GM21360 (cell line): ENCODE measurements at regions not wholly inside any gene's neighbourhood (a gene's known extent, or its start where the extent isn't known, plus 50 kb on each side); places are given as distances from the start of the nearest gene placed in this dataset.
"Not testable (repeated sequence)": the region's sequence is repeated elsewhere in the genome, so short reads cannot be mapped to it uniquely, and the experiment has no call there.

Source experiments
- ATAC-seq: cut with Tn5 transposase; IDR thresholded peaks from one replicate; pipeline ENCODE4 v1.9.1; 2021; ENCODE audit warnings: mild to moderate bottlenecking, moderate library complexity; ENCODE audit not compliant: unreplicated experiment

DNA sequence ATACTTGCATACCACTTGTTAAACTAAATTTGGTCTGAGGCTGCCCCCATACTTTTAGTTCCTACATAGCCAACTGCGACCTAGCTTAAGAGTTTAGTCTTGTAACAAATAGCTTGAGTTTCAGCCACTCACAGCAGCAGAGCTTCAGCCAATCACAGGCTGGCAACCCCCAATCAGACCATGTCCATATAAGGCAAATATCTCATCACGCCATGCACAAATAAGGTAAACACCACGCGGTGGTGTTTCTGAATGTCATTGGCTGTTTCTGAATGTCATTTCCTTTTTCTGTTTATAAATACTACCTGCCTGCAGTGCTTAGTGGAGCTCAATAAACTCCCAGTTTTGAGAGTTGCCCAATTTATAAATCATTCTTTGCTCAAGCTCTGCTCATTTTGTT, 143.1 kb upstream of the MAD2L1 start:
- ATAC-seq, result no peak

DNA sequence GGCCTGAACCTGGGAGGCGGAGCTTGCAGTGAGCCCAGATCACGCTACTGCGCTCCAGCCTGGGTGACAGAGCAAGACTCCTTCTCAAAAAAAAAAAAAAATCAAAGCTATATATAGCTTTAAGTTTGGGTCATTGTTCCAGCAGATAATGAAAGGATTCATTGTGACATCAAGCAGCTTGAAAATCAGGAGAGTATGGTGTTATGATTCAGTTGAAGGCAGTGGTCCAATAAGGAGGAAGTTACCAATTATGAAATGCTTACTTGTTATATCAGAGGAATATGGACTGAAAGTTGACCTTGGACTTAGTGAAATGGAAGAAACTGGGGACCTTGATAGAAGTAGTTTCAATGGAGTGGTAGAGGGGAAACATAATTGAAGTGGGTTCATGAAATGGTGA, 140.4 kb upstream of the MAD2L1 start:
- ATAC-seq, result no peak

DNA sequence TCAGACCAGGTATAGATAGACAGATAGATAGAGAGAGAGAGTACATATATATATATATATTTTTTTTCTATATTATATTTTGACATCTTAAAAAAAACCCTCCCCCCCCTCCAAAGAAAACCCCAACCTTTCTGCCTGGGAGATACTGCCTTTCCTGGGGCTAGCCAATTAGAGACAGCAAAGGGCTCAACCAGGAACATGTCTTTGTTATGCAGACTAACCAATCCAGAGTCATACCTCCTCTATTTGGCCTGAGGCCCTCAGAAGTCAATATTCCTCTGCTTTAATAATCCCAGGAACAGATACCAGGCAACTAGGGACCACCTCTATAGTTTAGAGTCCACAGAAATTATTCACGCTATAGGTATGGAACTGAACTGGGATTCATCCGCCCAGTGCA, 135.6 kb upstream of the MAD2L1 start:
- ATAC-seq, result no peak

DNA sequence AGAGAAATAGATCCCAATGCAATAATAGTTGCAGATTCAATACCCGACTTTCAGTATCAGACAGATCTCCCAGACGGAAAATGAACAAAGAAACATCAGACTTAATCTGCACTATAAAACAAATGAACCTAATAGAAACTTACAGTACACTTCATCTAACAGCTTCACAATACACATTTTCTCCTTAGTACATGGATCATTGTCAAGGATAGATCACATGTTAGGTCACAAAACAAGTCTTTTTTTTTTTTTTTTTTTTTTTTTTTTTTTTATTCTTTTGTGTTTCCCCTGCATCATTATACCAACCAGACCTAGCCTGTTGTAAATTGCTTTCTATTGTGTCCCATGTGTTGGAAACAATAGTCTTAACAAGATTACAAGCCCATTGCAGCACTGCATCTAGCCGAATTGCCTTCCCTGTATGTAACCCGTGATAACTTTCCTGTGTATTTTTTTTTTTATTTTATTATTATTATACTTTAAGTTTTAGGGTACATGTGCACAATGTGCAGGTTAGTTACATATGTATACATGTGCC, 134.0 kb upstream of the MAD2L1 start:
- not testable (repeated sequence) for ATAC-seq

DNA sequence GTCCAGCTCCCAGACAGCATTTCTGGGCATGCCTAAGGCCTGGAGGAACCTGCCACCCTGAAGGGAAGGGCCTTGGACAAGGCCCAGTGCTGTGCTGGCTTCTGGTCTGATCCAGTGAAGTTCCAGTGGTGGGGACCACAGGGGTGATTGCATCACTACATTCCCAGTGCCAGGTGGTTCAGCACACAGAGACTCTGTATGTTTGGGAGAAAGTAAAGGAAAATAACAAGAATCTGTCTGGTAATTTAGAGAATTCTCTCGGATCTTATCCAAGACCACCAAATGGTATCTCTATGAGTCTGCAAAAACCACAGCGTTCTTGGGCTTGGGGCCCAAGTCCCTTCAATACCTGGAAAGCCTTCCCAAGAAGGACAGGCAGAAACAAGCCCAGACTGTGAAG, 131.8 kb upstream of the MAD2L1 start:
- ATAC-seq, result no peak

DNA sequence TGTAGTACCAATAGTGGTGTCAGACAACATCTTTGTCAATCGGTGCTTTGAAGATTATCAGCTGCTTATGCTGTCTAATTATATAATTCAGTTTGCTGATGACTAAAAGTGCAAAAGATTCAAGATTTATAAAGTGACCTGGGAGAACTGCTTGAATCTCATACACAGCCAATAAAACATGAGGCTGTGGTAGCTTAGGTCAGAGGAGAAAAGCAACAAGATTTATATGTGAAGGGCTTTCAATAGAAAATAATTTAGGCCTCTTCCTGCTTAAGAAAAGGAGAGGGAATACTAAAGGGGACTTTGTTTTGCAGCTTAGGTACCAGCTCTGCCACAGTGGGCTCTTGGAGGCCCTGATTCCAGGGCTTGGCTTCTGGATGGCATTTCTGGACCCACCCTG, 111.0 kb upstream of the MAD2L1 start:
- ATAC-seq, result no peak

DNA sequence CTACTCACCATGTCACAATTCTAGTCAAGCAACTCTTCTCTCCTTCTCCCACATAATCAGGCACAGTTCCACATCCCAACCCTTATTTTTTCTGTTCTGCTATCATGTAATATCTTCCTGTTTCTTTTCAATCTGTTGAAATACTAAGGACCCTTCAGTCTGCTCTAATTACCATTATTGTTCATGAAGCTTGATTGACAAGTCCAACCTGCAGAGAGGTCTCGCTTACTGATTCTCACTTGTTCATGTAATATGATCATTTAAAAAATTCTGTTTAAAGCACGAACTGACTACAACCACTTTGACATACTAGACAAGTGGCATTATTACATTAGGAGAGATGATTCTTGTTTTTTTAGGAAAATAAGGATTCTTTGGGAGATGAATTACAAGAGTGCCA, 108.6 kb upstream of the MAD2L1 start:
- no peak for ATAC-seq

DNA sequence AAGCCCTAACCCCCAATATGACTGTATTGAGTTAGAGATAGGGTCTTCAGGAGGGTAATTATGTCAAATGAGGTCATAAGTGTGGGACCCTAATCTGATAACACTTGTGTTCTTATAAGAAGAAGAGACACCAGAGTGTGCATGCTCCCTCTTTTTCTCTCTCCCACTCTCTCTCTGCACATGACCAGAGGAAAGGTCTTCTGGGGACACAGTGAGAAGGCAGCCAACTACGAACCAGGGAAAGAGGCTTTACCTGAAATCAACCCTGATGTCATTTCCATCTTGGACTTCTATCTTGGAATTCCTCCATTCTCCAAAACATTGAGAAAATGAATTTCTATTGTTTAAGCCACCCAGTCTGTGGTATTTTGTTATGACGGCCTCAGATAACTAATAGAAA, 97.2 kb upstream of the MAD2L1 start:
- ATAC-seq, result no peak

DNA sequence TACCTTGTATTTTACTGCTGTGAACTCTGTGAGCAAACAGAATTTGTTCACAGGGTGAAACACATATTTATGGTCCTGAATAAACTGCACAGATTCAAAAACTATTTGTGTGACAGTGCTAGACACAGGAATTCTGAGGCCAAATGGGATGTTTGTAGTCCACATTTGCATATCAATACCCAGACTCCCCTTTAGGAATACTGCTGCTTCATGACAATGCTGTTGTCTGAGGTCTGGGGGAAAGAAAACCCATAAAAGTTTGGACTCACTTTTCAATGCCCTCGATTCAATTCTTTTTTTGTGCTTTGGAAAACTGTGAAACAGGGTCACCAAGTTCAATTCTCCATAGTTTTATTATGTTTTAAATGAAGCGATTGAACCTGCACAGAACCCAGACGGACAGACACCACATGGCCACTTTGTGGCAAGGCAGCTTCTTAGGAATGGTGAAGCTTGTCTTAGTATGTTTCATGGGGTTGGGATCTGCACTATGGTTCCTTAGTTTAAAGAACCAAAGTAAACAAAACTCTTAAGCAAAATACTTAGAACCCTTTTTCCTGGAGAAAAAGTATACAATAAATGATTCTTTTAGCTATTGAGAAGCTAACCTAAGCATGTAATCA, 92.3 kb upstream of the MAD2L1 start:
- no peak for ATAC-seq

DNA sequence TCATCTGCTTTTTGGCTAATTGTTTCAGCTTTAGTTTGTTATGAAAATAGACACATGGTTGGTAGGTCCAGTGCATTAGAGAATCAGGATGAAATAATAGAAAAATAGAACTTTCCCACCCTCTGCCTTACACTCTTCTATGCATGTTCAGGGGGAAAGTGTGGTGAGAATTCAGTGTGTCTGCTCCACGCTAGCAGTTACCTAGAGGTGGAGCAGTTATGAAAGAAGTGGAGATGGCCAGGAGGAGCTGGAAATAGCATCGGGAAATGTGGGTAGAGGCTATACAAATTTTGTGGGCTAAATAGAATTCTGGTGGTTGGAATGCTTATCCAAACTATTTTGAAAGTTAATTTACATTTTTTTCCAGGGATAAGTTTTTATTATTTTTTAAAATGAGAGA, 91.4 kb upstream of the MAD2L1 start:
- ATAC-seq, result no peak

DNA sequence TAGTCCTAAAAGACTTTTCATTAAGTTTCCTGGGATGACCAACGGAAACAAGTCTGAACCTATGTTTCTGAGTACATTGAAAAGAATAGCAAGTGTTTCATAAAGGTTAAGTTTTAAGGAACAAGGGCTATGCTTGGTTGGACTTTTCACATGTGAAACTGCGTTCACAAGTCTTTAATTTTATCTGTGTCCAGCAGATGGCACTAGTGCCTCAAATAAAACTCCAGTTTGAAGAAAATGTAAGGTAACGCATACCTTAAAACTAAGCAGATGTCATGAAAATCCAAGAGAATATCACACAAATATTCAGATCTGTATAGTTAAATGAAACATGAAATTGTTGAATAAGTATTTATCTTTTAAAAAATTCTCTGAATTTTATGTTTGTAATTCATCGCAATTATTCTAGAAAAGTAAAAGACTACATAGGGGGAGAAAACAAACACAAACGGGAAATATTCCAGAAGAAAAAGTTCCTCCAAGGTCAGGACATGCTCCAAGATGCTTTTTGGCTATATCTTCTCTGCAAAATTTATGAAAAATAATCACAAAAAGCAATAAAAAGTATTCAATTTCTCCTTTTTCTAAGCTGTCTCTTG, 89.6 kb upstream of the MAD2L1 start:
- peak; percentile 71 for ATAC-seq

DNA sequence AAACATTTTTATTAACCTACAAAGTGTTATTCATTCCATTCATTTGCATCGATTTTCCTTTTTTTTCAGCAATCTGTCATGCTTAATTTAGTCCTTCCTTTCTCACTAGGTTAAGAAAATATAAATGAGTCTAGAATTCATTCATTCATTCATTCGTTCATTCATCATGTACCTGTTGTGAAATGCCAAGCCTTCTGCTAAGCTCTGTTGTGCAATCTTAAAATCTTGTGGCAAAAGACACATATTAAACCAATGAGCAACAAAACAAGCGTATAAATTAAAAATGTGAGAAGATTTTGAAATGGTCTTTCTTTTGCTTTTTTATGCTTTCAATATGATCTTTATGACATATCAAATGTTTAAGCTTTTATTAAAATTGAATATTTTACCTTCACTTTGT, 88.6 kb upstream of the MAD2L1 start:
- no peak for ATAC-seq

DNA sequence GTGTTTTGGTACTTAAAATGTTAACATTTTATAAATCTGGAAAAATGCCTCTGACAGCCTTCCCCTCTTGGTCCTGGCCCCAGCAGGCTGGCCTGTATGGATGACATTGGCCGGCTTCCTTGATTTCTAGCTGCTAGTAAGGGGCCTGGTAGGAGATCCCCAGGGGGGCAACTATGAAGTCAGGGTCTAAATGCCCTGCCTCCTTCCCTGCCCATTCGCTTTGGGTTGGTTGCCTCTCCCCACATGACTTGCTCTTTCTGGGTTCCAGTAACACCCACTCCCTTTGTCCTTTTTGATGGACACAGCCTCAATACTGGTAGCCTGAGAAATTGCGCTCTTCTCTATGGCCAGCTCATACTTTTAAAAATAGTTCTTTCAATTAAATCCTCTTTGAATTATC, 78.0 kb upstream of the MAD2L1 start:
- no peak for ATAC-seq

DNA sequence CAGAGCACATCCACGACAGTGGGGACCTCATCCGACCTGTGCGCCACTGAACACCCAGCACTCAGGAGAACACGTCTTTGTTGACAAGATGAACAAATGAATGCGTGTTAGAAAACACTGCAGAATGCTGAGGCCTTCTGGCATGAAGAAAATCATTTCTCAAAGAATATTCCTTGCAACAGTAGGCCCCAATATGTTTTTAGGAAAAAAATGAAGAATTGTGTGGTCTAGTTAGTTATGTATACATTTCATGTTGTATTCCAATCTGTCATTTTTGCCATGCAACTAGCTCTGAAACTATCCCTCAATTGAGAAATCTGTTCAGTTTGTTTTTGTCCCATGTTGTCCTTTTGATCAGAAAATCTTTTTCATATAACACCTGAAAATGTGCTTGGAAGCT, 77.4 kb upstream of the MAD2L1 start:
- ATAC-seq, result no peak

DNA sequence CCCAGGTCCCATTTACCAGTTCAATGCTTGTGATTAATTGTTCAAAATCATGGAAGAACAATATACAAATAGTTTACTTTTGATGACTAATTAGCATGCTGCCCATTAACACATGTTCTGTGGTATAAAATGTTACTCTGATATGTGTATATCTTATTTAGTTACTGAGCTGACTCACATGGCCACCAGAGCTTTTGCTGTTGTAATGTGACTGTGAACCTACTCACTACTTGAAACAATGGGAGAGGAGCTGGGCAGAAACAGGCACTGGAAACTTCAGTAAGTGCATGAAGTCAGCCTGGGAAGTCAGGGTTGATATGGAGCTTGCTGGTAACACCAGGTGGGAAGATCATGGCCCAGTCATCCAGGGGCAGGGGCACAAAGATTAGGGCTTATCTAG, 72.7 kb upstream of the MAD2L1 start:
- no peak for ATAC-seq

DNA sequence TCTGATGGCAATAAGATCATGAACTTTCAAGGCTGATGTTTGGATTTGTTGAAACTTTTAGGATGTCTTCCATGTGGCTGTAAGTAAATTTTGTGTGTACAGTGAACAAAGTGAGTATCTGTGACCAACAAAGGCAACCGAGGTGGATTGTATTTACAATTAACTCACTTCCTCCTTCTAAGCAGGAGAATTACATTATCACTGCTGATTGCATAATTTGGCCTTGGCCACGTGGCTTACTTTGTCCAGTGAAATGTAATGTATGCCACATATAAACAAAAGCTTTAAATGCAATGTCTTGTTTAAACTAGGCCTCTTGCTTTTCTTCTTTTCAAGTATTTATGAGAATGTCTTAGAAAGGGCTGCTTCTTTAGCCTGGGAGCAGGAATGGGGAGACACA, 66.3 kb upstream of the MAD2L1 start:
- no peak for ATAC-seq

DNA sequence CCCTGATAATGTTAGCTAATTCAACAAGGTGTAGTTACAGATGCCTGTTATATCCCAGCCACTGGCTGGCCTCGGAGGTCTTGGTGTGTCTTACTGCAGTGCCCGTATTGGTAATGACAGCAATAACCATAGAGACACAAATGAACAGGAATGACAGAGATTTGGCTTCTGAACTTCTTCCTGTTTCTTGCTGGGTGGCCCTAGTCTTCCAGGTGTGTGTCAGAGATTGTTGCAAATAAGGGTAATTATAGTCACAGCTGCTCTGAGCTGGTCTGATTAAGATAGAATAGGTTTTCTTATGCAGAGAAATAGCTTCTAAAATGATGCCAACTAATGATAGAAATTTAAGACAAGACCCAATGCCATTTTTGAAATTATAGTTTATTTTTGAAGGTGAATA, 64.1 kb upstream of the MAD2L1 start:
- ATAC-seq, result no peak
